ENCODE measurements at regions not wholly inside any gene's neighbourhood (a gene's known extent, or its start where the extent isn't known, plus 50 kb on each side); places are given as distances from the start of the nearest gene placed in this dataset.

- no peak overlapping the region for H3K27ac ChIP-seq (ENCODE audit: low read length)
- H3F3A ChIP-seq (ENCODE audit: low read length, unreplicated experiment): no peaks in the 10 kb centered on the region
- H4K20me1 ChIP-seq (ENCODE audit: low read length): no peaks in the 10 kb centered on the region
- peaks cover 15% of the 10 kb centered on the region for H3K9me3 ChIP-seq (ENCODE audit: low read length)
- no peak overlapping the region for H2AFZ ChIP-seq (ENCODE audit: low read length)
- ChIA-PET POLR2A (ENCODE audit: unreplicated experiment) (no interaction called here), CTCF (no interaction called here)
- ATAC-seq: no peak
- intact Hi-C loops (cut with micrococcal nuclease): no loop called here
- no peaks in the 10 kb centered on the region for H3K27me3 ChIP-seq (ENCODE audit: low read length)
- DNase-seq: no peak
- no peak overlapping the region for H3K9ac ChIP-seq (ENCODE audit: low read length)
- no peak overlapping the region for H3K4me3 ChIP-seq (ENCODE audit: low read length)
- H3K4me1 ChIP-seq (ENCODE audit: insufficient read depth, low read length): no peaks in the 10 kb centered on the region
- H3K79me2 ChIP-seq (ENCODE audit: low read length): no peaks in the 10 kb centered on the region
- BruUV-seq (replicated peaks): no TSS peak
- no peaks in the 10 kb centered on the region for H3K9me2 ChIP-seq (replicated peaks; ENCODE audit: low read length)
- TF ChIP-seq EZH2 (IDR thresholded peaks at IDR 0.05; ENCODE audit: low read length, unreplicated experiment) (no peak), EZH2phosphoT487 (IDR thresholded peaks at IDR 0.05; ENCODE audit: borderline replicate concordance, low read length) (no peak)
- no peak overlapping the region for H3K4me2 ChIP-seq (ENCODE audit: low read length)
- H3K36me3 ChIP-seq (ENCODE audit: low read depth, low read length): no peaks in the 10 kb centered on the region
These were observed 405.9 kb downstream of the NXPE2 start for GRCh38 chr11:115084231-115084630.

- Histone ChIP-seq H2AFZ (ENCODE audit: low read length) (no peak overlapping the region), H3K79me2 (ENCODE audit: low read length) (no peaks in the 10 kb centered on the region), H3K27me3 (ENCODE audit: low read length) (no peaks in the 10 kb centered on the region), H3K9me2 (replicated peaks; ENCODE audit: low read length) (no peaks in the 10 kb centered on the region), H3K36me3 (ENCODE audit: low read depth, low read length) (no peaks in the 10 kb centered on the region), H3K4me1 (ENCODE audit: insufficient read depth, low read length) (no peaks in the 10 kb centered on the region), H4K20me1 (ENCODE audit: low read length) (no peaks in the 10 kb centered on the region), H3K4me2 (ENCODE audit: low read length) (no peak overlapping the region), H3K27ac (ENCODE audit: low read length) (no peak overlapping the region), H3K9me3 (ENCODE audit: low read length) (peaks cover 11% of the 10 kb centered on the region), H3K9ac (ENCODE audit: low read length) (no peak overlapping the region), H3F3A (ENCODE audit: low read length, unreplicated experiment) (no peaks in the 10 kb centered on the region), H3K4me3 (ENCODE audit: low read length) (no peak overlapping the region)
- ChIA-PET CTCF (no interaction called here), POLR2A (ENCODE audit: unreplicated experiment) (no interaction called here)
- DNase-seq (no peak), ATAC-seq (no peak)
- TF ChIP-seq EZH2phosphoT487 (IDR thresholded peaks at IDR 0.05; ENCODE audit: borderline replicate concordance, low read length) (no peak), CTCF (conservative IDR thresholded peaks at IDR 0.05; ENCODE audit: low read depth, low read length) (no peak), EZH2 (IDR thresholded peaks at IDR 0.05; ENCODE audit: low read length, unreplicated experiment) (no peak)
- no TSS peak for BruUV-seq (replicated peaks)
- intact Hi-C loops (cut with micrococcal nuclease): no loop called here
These were observed 407.3 kb downstream of the NXPE2 start for GRCh38 chr11:115085461-115086210.

- H3K4me3 ChIP-seq (ENCODE audit: low read length): no peak overlapping the region
- no peak overlapping the region for H2AFZ ChIP-seq (ENCODE audit: low read length)
- peaks cover 11% of the 10 kb centered on the region for H3K9me3 ChIP-seq (ENCODE audit: low read length)
- no peak overlapping the region for H3K9ac ChIP-seq (ENCODE audit: low read length)
- BruUV-seq (replicated peaks): no TSS peak
- H3K27me3 ChIP-seq (ENCODE audit: low read length): no peaks in the 10 kb centered on the region
- POLR2A ChIA-PET (ENCODE audit: unreplicated experiment): no interaction called here
- intact Hi-C loops (cut with micrococcal nuclease): no loop called here
- no peaks in the 10 kb centered on the region for H3K4me1 ChIP-seq (ENCODE audit: insufficient read depth, low read length)
- TF ChIP-seq EZH2phosphoT487 (IDR thresholded peaks at IDR 0.05; ENCODE audit: borderline replicate concordance, low read length): no peak
- TF ChIP-seq EZH2 (IDR thresholded peaks at IDR 0.05; ENCODE audit: low read length, unreplicated experiment): no peak
- TF ChIP-seq CTCF (conservative IDR thresholded peaks at IDR 0.05; ENCODE audit: low read depth, low read length): no peak
- H3K9me2 ChIP-seq (replicated peaks; ENCODE audit: low read length): no peaks in the 10 kb centered on the region
- H3F3A ChIP-seq (ENCODE audit: low read length, unreplicated experiment): no peaks in the 10 kb centered on the region
- no peaks in the 10 kb centered on the region for H3K36me3 ChIP-seq (ENCODE audit: low read depth, low read length)
- DNase-seq (no peak), ATAC-seq (no peak)
- H4K20me1 ChIP-seq (ENCODE audit: low read length): no peaks in the 10 kb centered on the region
- H3K27ac ChIP-seq (ENCODE audit: low read length): no peak overlapping the region
- no peaks in the 10 kb centered on the region for H3K79me2 ChIP-seq (ENCODE audit: low read length)
- no peak overlapping the region for H3K4me2 ChIP-seq (ENCODE audit: low read length)
- CTCF ChIA-PET: no interaction called here
These were observed 409.5 kb downstream of the NXPE2 start for GRCh38 chr11:115087791-115088190.

All from PC-3 (cell line).